Right ventricle myocardium superior (tissue), 1 donor: ENCODE measurements at regions not wholly inside any gene's neighbourhood (a gene's known extent, or its start where the extent isn't known, plus 50 kb on each side); places are given as distances from the start of the nearest gene placed in this dataset.
"Not testable (repeated sequence)": the region's sequence is repeated elsewhere in the genome, so short reads cannot be mapped to it uniquely, and the experiment has no call there.

Experiments used
- ATAC-seq: fragments of 200-7000 bp; cut with Tn5 transposase; one replicate; pipeline ENCODE4 v1.9.1; 2020; ENCODE audit warnings: mild to moderate bottlenecking; ENCODE audit not compliant: poor library complexity
- DNase-seq: peaks from one replicate; pipeline ENCODE4 v3.0.0-alpha.2; 2020
- intact Hi-C: fragments of 100-400 bp; cut with DNase I; formaldehyde crosslinking; loops from one replicate; pipeline ENCODE4 v1.11.2; 2022
- donor health status: DM: no; HTN: yes; CAD: no; lungs with severe emphysema.

DNA sequence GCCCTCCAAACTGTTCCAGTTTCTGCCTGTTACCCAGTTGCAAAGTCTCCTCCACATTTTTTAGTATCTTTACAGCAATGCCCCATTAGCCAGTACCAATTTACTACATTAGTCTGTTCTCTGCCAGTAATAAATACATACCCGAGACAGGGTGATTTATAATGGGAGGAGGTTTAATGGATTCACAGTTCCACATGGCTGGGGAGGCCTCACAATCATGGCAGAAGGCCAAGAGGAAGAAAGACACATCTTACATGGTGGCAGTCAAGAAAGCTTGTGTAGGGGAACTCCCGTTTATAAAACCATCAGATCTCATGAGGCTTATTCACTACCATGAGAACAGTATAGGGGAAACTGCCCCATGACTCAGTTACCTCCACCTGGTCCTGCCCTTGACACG, 600.7 kb upstream of the CDH6 start:
- intact Hi-C loops = no loop called here
- ATAC-seq (no peak), DNase-seq (no peak)

DNA sequence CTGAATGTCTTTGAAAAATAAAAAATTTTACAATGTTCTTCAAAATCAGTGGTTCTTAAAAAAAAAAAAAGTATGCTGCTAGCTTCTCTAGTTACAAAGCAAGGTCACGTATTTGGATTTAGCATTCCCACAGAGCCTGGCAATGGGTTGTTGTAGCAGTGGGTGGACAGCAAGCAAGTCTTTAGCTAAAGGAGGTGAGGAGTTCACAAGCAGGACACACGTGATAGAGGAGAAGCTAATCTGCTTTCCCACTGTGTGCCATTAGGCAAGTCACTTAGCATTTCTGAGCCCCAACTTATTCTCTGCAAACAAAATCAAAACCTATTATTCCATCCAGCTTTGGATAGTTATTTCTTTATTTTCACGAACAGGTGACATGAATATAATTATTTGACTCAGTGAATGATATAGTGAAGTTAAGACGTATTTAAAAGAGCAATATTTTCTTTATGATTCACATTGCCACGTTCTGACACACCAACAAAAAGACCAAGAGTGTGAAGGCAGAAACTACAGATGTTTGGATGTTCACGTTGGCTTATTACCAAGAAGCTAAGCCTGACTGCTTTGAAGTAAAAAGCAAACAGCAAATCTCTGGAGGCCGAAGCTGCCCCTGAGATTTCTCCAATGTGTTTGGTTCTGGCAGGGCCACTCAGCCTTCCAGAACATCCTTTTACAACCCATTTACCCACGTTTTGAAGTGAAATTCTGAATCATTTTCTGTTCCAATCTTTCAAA, 612.1 kb upstream of the CDH6 start:
- ATAC-seq (no peak), DNase-seq (no peak)
- intact Hi-C loops = no loop called here

DNA sequence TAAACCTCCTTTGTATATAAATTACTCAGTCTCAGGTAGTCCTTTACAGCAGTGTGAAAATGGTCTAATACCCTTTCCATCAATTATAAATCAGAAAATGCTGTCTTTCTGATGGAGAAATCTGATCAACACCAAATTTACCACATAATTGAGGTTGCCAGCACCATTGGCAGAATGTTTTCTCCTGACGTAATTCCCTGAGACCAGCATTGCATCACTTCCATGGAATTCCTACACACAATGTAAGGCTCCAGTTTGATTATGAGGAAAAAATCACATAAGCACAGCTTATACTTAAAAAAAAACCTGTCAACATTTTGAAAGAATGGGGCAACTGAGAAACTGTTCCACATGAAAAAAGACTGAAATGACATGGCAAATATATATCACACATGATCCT, 618.7 kb upstream of the CDH6 start:
- ATAC-seq (no peak), DNase-seq (no peak)
- intact Hi-C loops = no loop called here

DNA sequence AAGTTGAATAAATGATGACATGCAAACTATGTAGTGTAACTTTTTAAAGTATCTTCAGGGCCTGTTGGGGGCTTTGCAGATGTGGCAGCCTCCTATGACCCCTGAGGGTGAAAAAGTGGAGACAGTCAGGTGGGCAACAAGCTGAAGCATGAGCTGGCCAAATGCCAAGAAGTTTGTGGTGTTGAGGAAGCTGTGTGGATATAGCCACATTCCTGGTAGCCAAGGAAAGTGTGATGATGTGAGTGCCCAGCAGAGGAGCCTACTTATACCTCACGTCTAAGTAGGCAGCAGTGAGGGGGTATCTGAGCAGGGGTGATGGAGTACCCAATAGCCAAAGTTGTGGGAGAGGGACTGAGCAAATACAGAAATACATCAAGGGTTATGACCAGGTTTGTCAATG, 621.2 kb upstream of the CDH6 start:
- no peak for DNase-seq
- no peak for ATAC-seq
- intact Hi-C loops = no loop called here

DNA sequence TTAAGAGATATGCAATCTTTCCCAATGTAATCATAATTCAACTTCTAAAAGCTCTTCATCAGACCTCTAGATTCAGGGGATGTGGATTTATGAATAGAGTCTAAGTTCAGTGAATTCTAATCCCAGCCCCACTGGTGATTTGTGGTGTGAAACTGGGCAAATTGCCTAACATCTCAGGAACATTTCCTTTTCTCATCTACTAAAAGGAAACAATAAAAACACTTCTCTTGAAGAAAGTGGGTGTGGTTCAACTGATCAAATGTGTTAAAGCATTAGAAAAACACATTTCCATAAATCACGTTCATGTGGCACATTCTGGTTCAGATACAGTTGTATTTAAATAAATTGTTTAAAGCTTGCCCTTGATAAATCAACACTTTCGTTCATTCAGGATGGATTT, 631.7 kb upstream of the CDH6 start:
- DNase-seq (no peak), ATAC-seq (no peak)
- intact Hi-C loops = no loop called here

DNA sequence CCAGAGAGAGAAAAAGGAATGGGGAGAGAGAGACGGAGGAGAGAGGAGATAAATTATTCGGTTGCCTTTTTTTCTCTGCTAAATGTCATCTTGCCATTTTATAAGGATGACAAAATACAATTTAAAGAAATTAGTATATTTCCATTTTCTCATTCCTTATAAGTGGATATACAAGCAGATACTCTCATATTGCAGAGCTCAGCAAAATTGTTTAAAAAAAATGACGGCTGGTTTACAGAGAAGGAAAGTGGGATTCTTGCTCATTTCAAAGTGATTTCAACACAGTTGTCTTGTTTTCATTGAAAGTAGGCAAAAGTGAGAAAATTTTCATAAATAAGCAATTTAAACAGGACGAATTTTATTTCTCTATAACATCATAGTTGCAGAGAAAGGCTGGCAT, 641.9 kb upstream of the CDH6 start:
- ATAC-seq = no peak
- intact Hi-C loops = no loop called here

DNA sequence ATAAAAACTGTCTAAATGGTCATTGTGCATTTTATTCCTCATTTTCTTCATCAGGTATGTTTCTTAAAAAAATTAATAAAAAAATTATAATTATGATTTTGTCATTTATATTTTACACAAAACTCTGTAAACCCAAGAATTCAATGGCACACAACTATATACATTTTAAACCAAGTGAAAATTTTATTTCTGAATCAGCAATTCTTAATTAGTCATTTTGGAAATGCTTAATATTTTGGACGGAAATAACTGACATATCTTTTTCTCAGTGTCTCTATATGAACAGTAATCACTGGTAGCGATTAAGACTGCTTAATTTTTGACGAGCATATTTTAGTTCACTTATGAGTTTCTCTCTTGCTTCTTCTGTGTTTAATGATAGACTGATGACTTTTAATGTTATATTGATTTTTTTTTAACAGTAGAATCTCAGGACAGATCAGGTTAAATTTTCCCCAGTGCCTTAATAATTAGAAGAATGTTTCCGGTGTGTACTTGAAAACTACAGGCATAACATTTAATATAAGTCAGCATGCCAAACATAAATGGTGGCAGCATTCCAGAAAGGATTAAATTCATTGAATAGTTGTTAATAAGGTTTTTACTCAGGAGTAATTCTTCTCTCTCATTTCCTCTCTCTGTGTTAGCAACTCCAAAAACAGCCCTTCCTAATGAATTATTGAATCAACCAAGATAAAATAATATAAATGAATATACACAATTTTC, 644.7 kb upstream of the CDH6 start:
- ATAC-seq (no peak), DNase-seq (no peak)
- intact Hi-C loops = no loop called here

More for the DNA sequence above, 641.9 kb upstream of the CDH6 start:
- DNase-seq = no peak

DNA sequence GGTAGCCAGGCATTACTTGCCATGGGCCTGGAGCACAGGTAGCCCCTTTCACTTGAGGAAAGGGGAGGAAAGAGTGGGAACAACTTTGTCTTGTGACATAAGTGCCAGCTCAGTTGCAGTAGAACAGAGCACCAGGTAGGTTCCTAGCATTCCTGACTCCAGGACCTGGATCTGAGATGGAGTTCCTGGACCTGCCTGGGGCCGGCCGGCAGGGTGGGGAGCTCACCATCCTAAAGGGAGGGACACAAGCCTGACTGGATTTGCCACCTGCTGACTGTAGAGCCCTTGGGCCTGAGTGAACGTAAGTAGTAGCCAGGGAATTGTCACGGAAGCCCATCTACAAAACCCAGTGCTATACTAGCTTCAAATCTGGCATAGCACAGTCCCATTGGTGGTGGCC, 653.3 kb upstream of the CDH6 start:
- intact Hi-C loops = no loop called here
- ATAC-seq = no peak

DNA sequence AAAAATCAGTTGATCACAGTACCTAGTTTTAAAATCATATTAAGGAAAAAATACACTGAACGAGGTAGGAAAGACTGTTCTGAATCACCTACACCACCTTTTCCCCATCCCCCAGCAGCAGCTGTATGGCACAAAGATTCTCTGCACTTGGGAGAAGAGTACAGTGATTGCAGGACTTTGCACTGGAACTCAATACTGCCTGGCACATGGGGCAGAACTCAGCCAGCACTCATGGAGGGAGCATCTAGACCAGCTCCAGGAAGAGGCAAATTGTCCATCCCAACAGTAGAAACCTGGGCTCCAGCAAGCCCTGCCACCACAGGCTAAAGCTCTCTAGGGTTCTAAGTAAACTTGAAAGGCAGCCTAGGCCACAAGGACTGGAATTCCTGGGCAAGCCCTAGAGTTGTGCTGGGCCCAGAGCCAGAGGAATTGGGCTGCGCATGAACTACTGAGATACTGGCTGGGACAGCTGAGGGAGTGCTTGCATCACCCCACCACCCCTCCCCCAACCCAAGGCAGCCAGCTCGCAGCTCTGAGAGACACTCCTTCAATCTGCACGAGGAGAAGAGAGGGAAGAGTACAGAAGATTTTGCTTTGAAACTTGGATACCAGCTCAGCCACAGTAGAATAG, 654.4 kb upstream of the CDH6 start:
- peak; percentile 99 for ATAC-seq

More for the DNA sequence above, 653.3 kb upstream of the CDH6 start:
- no peak for DNase-seq

DNA sequence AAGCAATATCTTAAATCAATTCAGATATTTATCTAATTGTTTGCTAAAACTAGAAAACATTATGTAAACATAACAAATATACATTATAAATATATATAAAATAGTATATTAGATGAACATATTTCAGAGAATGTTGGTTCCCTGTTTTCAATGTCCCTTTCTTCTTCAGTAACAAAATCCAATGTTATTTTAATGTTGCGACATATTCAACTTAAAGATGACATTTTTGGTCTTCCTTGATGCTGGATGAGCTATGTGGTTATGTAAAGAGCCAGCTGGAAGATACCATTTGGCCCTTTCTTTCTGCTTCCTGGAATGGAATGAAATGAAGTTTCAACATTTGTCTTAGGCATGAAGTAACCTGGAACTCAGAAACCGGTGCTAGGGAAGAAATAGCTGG, 668.1 kb upstream of the CDH6 start:
- no peak for ATAC-seq
- no peak for DNase-seq
- intact Hi-C loops = no loop called here

More for the DNA sequence above, 654.4 kb upstream of the CDH6 start:
- intact Hi-C loops = no loop called here
- DNase-seq = peak; percentile 76

DNA sequence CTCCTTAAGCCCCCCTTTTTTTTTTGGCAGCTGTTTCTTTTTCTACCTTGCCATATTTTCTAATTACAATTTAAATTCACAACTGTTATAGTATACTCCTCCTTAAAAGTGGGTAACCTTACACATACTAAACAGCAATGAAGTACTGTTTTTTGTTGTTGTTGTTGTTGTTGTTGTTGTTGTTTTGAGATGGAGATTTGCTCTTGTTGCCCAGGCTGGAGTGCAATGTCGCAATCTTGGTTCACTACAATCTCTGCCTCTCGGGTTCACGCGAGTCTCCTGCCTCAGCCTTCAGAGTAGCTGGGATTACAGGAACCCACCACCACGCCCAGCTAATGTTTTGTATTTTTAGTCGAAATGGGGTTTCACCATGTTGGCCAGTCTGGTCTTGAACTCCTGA, 669.1 kb upstream of the CDH6 start:
- ATAC-seq (no peak), DNase-seq (no peak)
- intact Hi-C loops = no loop called here

DNA sequence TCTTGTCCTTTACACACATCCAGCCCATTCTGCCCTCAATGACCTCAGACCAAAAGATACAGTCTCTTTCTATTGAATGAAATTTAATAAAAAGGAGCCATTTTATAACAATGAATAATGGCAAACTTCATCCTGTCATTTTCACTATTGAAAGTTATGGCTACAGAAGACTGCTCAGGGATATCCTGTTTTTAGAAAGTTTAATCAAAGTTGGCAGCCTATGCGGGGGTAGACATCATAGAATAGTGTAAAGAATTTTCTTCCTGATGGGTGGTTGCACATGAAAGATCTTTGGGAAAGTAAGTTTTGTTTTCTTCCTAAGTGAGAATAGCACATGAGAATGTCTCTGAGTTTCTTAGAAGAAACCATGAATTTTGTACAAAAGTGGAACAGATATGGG, 670.4 kb upstream of the CDH6 start:
- DNase-seq (no peak), ATAC-seq (no peak)
- intact Hi-C loops = no loop called here

DNA sequence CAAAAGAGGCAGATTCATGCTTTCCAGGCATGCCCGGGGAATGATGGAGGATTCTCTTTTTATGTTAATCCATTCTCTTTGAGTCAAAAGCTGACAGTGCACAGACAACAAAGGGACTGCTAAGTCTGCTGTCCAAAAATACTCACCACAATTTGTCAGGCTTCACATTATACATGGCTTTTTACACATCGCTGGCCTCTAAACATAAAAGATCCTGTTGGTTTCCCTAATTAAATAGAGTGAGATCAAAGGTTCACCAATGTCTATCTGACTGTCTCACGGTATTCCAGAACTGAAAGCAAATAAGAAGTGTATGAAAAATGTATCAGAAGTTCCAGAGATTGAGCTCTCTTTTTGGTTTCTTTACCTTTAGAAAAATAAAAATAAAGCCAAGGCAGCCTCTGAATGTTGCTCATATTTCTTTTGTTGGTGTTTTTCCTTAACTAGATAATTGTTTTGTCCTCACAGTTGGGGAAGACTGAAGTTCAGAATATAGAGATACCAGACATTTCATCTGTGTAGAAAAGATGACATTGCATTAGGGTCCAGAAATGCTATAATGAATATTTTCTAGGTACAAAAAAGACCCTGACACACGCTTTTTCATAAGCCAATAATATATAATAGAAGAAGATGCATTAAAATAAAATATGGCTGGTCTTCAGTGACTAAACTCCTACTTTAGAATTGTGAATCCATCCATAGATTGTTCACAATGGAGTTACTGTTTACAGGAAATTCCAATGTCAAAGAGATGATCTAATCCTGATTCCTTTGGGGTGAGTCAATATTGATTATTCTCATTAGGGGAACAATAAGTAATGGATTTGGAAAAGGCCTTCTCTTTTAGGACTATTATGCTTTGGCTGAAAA, 688.2 kb upstream of the CDH6 start:
- ATAC-seq (no peak), DNase-seq (no peak)
- intact Hi-C loops = no loop called here

DNA sequence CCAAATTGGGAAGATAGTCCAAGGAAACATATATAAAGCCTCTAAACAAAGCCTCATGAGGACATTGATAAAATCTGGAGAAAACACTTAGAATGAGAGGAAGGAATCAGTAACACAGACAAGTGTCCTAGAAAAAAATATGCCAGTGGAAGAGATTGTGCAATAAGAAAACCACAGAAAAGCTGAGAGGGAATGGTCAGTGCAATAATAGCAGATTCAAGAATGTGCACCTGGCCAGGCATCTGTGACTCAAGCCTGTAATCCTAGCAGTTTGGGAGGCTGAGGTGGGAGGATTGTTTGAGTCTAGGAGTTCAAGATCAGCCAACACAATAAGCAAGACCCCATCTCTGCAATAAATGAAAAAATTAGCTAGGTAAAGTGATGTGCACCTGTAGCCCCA, 691.2 kb upstream of the CDH6 start:
- ATAC-seq (no peak), DNase-seq (no peak)
- intact Hi-C loops = no loop called here

DNA sequence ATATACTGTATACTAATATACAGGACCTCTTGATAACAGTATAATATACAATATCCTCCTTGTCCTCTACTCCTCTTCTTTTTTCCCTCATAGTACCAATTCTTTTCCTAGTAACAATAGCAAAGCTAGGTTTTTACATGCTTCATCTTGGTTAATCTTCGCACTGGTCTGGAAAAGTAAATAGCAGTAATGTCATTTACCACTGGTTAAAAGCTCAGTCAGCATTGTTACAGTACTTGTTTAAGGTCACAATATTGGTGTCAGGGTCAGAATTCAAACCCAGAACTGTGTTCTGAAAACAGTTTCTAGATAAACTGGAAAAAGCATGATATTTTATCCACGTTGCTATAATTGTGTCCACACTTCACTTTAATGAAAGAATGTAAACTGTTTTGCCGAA, 692.4 kb upstream of the CDH6 start:
- DNase-seq (no peak), ATAC-seq (no peak)
- intact Hi-C loops = no loop called here

DNA sequence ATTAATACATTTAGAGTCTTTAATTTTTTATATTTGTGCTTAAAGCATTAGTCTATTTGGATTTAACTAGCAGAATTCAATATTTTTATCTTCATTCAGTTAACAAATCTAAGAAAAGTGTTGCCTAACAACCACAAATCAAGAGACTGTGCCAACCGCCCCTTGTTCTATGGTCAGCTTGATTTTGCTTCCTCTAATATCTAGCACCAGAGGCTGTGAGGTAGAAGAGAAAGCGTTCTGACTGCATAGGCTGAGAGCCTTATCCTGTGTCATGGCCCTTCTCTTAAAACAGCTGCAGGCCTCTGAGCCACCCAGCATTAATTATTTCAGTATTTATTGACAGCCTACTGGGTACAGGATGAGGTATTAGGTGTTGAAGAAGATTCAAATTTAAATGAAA, 693.0 kb upstream of the CDH6 start:
- DNase-seq = no peak
- no peak for ATAC-seq
- intact Hi-C loops = no loop called here

DNA sequence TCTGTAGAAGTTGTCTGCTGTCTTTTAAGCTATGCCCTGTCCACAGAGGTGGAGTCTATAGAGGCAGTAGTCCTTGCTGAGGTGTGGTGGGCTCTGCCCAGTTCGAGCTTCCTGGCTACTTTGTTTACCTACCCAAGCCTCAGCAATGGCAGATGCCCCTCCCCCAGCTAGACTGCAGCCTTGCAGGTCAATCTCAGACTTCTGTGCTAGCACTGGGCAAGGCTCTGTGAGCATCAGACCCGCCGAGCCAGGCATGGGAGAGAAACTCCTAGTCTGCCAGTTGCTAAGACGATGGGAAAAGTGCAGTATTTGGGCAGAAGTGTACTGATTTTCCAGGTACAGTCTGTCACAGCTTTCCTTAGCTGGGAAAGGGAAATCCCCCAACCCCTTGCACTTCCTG, 694.1 kb upstream of the CDH6 start:
- intact Hi-C loops = no loop called here
- DNase-seq = no peak
- no peak for ATAC-seq

DNA sequence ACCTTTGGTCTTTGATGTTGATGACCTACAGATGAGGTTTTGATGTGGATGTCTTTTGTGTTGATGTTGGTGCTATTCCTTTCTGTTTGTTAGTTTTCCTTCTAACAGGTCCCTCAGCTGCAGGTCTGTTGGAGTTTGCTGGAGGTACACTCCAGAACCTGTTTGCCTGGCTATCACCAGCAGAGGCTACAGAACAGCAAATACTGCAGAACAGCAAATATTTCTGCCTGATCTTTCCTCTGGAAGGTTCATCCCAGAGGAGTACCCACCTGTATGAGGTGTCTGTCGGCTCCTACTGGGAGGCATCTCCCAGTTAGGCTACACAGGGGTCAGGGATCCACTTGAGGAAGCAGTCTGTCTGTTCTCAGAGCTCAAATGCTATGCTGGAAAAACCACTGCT, 694.5 kb upstream of the CDH6 start:
- ATAC-seq (no peak), DNase-seq (no peak)
- intact Hi-C loops = no loop called here

DNA sequence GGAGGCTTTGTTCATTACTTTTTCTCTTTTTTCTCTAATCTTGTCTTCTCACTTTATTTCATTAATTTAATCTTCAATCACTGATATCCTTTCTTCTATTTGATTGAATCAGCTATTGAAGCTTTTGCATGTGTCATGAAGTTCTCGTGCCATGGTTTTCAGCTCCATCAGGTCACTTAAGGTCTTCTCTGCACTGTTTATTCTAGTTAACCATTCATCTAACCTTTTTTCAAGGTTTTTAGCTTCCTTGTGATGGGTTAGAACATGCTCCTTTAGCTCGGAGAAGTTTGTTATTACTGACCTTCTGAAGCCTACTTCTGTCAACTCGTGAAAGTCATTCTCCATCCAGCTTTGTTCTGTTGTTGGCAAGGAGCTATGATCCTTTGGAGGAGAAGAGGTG, 695.0 kb upstream of the CDH6 start:
- intact Hi-C loops, DNase-seq, ATAC-seq: not testable (repeated sequence)
